ENCODE measurements at regions not wholly inside any gene's neighbourhood (a gene's known extent, or its start where the extent isn't known, plus 50 kb on each side); places are given as distances from the start of the nearest gene placed in this dataset.

- Histone ChIP-seq H3K79me2 (ENCODE audit: insufficient read depth, low read length) (no peaks in the 10 kb centered on the region), H3K27me3 (ENCODE audit: insufficient read depth, low read length, poor library complexity) (peaks cover 19% of the 10 kb centered on the region), H4K20me1 (ENCODE audit: insufficient read depth, low read length) (no peaks in the 10 kb centered on the region), H2AFZ (ENCODE audit: low read depth, low read length) (no peak overlapping the region), H3K4me1 (ENCODE audit: insufficient read depth, low read length) (no peaks in the 10 kb centered on the region), H3K4me2 (ENCODE audit: insufficient read depth, low read length) (no peak overlapping the region), H3K36me3 (ENCODE audit: insufficient read depth, low read length) (no peaks in the 10 kb centered on the region), H3K9ac (ENCODE audit: low read depth, low read length) (no peak overlapping the region), H3K4me3 (ENCODE audit: low read depth in 1 of 2, low read length in 2 of 2) (no peak overlapping the region), H3K27ac (ENCODE audit: low read length) (no peak overlapping the region), H3K9me3 (ENCODE audit: insufficient read depth, low read length, severe bottlenecking) (no peaks in the 10 kb centered on the region)
- ATAC-seq (ENCODE audit: insufficient read depth, low read depth) (no peak), DNase-seq (no peak)
- no peak for TF ChIP-seq EZH2 (IDR thresholded peaks at IDR 0.05; ENCODE audit: borderline replicate concordance, low read depth, low read length, severe bottlenecking)
- no peak for TF ChIP-seq CTCF (IDR thresholded peaks at IDR 0.05; ENCODE audit: borderline replicate concordance, extremely low read depth, low read length, poor library complexity, severe bottlenecking)
Observed at GRCh38 chr7:25659841-25660240, 431.6 kb upstream of the NPVF start.

GRCh38 chr7:25662841-25663800 is 434.8 kb upstream of the NPVF start:
- H3K27ac ChIP-seq (ENCODE audit: low read length), result no peak overlapping the region
- TF ChIP-seq EZH2 (IDR thresholded peaks at IDR 0.05; ENCODE audit: borderline replicate concordance, low read depth, low read length, severe bottlenecking), result no peak
- no peak for TF ChIP-seq CTCF (IDR thresholded peaks at IDR 0.05; ENCODE audit: borderline replicate concordance, extremely low read depth, low read length, poor library complexity, severe bottlenecking)
- H4K20me1 ChIP-seq (ENCODE audit: insufficient read depth, low read length), result no peaks in the 10 kb centered on the region
- ATAC-seq (ENCODE audit: insufficient read depth, low read depth), result no peak
- H2AFZ ChIP-seq (ENCODE audit: low read depth, low read length), result no peak overlapping the region
- peaks cover 14% of the 10 kb centered on the region for H3K27me3 ChIP-seq (ENCODE audit: insufficient read depth, low read length, poor library complexity)
- no peak for DNase-seq
- no peaks in the 10 kb centered on the region for H3K79me2 ChIP-seq (ENCODE audit: insufficient read depth, low read length)
- H3K4me1 ChIP-seq (ENCODE audit: insufficient read depth, low read length), result no peaks in the 10 kb centered on the region
- no peaks in the 10 kb centered on the region for H3K36me3 ChIP-seq (ENCODE audit: insufficient read depth, low read length)
- no peak overlapping the region for H3K4me3 ChIP-seq (ENCODE audit: low read depth in 1 of 2, low read length in 2 of 2)
- H3K9me3 ChIP-seq (ENCODE audit: insufficient read depth, low read length, severe bottlenecking), result no peaks in the 10 kb centered on the region
- H3K4me2 ChIP-seq (ENCODE audit: insufficient read depth, low read length), result no peak overlapping the region
- H3K9ac ChIP-seq (ENCODE audit: low read depth, low read length), result no peak overlapping the region

- Histone ChIP-seq H3K9me3 (ENCODE audit: insufficient read depth, low read length, severe bottlenecking) (no peaks in the 10 kb centered on the region), H3K9ac (ENCODE audit: low read depth, low read length) (no peak overlapping the region), H3K4me2 (ENCODE audit: insufficient read depth, low read length) (no peak overlapping the region), H2AFZ (ENCODE audit: low read depth, low read length) (no peak overlapping the region), H4K20me1 (ENCODE audit: insufficient read depth, low read length) (no peaks in the 10 kb centered on the region), H3K79me2 (ENCODE audit: insufficient read depth, low read length) (no peaks in the 10 kb centered on the region), H3K27ac (ENCODE audit: low read length) (no peak overlapping the region), H3K36me3 (ENCODE audit: insufficient read depth, low read length) (no peaks in the 10 kb centered on the region), H3K4me3 (ENCODE audit: low read depth in 1 of 2, low read length in 2 of 2) (no peak overlapping the region), H3K27me3 (ENCODE audit: insufficient read depth, low read length, poor library complexity) (peaks cover 14% of the 10 kb centered on the region), H3K4me1 (ENCODE audit: insufficient read depth, low read length) (no peaks in the 10 kb centered on the region)
- TF ChIP-seq EZH2 (IDR thresholded peaks at IDR 0.05; ENCODE audit: borderline replicate concordance, low read depth, low read length, severe bottlenecking), result no peak
- DNase-seq (no peak), ATAC-seq (ENCODE audit: insufficient read depth, low read depth) (no peak)
Observed at GRCh38 chr7:25663877-25664276, 435.6 kb upstream of the NPVF start.

GRCh38 chr7:25664593-25664992 is 436.3 kb upstream of the NPVF start:
- no peaks in the 10 kb centered on the region for H3K9me3 ChIP-seq (ENCODE audit: insufficient read depth, low read length, severe bottlenecking)
- H3K79me2 ChIP-seq (ENCODE audit: insufficient read depth, low read length), result no peaks in the 10 kb centered on the region
- TF ChIP-seq EZH2 (IDR thresholded peaks at IDR 0.05; ENCODE audit: borderline replicate concordance, low read depth, low read length, severe bottlenecking), result no peak
- TF ChIP-seq CTCF (IDR thresholded peaks at IDR 0.05; ENCODE audit: borderline replicate concordance, extremely low read depth, low read length, poor library complexity, severe bottlenecking), result no peak
- H3K27me3 ChIP-seq (ENCODE audit: insufficient read depth, low read length, poor library complexity), result peaks cover 14% of the 10 kb centered on the region
- H4K20me1 ChIP-seq (ENCODE audit: insufficient read depth, low read length), result no peaks in the 10 kb centered on the region
- H3K36me3 ChIP-seq (ENCODE audit: insufficient read depth, low read length), result no peaks in the 10 kb centered on the region
- H2AFZ ChIP-seq (ENCODE audit: low read depth, low read length), result no peak overlapping the region
- no peaks in the 10 kb centered on the region for H3K4me1 ChIP-seq (ENCODE audit: insufficient read depth, low read length)
- DNase-seq (no peak), ATAC-seq (ENCODE audit: insufficient read depth, low read depth) (no peak)
- no peak overlapping the region for H3K4me2 ChIP-seq (ENCODE audit: insufficient read depth, low read length)
- H3K9ac ChIP-seq (ENCODE audit: low read depth, low read length), result no peak overlapping the region
- H3K27ac ChIP-seq (ENCODE audit: low read length), result no peak overlapping the region
- no peak overlapping the region for H3K4me3 ChIP-seq (ENCODE audit: low read depth in 1 of 2, low read length in 2 of 2)
